ENCODE measurements at regions not wholly inside any gene's neighbourhood (a gene's known extent, or its start where the extent isn't known, plus 50 kb on each side); places are given as distances from the start of the nearest gene placed in this dataset.

DNA sequence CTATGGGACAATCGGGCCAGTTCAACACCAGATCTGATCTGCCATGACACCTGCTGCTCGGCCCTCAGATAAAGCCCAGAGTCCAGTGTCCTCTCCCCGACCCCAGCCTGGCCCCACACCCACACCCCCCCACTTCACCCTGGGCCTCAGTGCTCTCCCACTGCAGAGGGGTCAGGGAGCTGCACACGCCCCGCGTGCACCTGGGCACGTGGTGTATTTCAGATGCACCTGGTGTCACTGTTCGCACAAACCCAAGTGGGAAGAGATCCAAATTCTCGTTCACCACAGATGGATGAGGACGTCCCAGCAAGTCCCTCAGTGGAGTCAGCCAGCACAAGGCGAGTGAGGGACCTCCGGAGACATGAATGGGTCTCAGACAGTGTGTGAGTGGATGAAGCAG lies 161.3 kb downstream of the RTP5 start:
- Histone ChIP-seq H3K4me1 (ENCODE audit: control insufficient read depth in 1 of 2, insufficient read depth in 2 of 2, low read length in 2 of 2) (no peaks in the 10 kb centered on the region), H3K4me2 (ENCODE audit: low read length) (no peak overlapping the region), H4K20me1 (ENCODE audit: insufficient read depth) (no peaks in the 10 kb centered on the region), H3K4me3 (replicated peaks in 1 of 2; ENCODE audit: low read depth in 1 of 2, low read length in 2 of 2) (no peak overlapping the region), H2AFZ (ENCODE audit: low read depth, low read length, poor library complexity, severe bottlenecking) (no peak overlapping the region), H3K36me3 (ENCODE audit: control insufficient read depth in 1 of 2, insufficient read depth in 2 of 2, low read length in 2 of 2) (no peaks in the 10 kb centered on the region), H3K9ac (ENCODE audit: low read length) (no peak overlapping the region), H3K79me2 (ENCODE audit: insufficient read depth, low read length) (no peaks in the 10 kb centered on the region), H3K27me3 (ENCODE audit: insufficient read depth, low read length) (peaks cover 8% of the 10 kb centered on the region; the same call in 1 of the 2 replicates), H3K9me2 (ENCODE audit: insufficient read depth) (no peaks in the 10 kb centered on the region), H3K27ac (ENCODE audit: low read depth, low read length) (no peak overlapping the region), H3K9me3 (ENCODE audit: control insufficient read depth in 1 of 2, insufficient read depth in 1 of 2, low read depth in 1 of 2, low read length in 2 of 2) (no peaks in the 10 kb centered on the region)
- ChIA-PET CTCF (no interaction called here), POLR2A (no interaction called here), RAD21 (ENCODE audit: low non-redundant PET in 1 of 2, low total read pairs in 2 of 2, uncharacterized antibody in 2 of 2, unreplicated experiment in 2 of 2) (no interaction called here)
- TF ChIP-seq YY1 (IDR thresholded peaks at IDR 0.05; ENCODE audit: extremely low read depth, insufficient replicate concordance, low read depth, low read length), result no peak
- TF ChIP-seq, protein P1, sequence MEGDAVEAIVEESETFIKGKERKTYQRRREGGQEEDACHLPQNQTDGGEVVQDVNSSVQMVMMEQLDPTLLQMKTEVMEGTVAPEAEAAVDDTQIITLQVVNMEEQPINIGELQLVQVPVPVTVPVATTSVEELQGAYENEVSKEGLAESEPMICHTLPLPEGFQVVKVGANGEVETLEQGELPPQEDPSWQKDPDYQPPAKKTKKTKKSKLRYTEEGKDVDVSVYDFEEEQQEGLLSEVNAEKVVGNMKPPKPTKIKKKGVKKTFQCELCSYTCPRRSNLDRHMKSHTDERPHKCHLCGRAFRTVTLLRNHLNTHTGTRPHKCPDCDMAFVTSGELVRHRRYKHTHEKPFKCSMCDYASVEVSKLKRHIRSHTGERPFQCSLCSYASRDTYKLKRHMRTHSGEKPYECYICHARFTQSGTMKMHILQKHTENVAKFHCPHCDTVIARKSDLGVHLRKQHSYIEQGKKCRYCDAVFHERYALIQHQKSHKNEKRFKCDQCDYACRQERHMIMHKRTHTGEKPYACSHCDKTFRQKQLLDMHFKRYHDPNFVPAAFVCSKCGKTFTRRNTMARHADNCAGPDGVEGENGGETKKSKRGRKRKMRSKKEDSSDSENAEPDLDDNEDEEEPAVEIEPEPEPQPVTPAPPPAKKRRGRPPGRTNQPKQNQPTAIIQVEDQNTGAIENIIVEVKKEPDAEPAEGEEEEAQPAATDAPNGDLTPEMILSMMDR (IDR thresholded peaks at IDR 0.05 in 2 of 3, conservative IDR thresholded peaks at IDR 0.05 in 1 of 3; ENCODE audit: borderline replicate concordance in 1 of 3, insufficient read depth in 1 of 3, low read depth in 2 of 3, low read length in 2 of 3), result no peak
- TF ChIP-seq, protein P2, sequence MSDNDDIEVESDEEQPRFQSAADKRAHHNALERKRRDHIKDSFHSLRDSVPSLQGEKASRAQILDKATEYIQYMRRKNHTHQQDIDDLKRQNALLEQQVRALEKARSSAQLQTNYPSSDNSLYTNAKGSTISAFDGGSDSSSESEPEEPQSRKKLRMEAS (IDR thresholded peaks at IDR 0.05), result no peak
- no peak for TF ChIP-seq EGR1 (IDR thresholded peaks at IDR 0.05; ENCODE audit: low read depth)
- no peak for TF ChIP-seq JUND (IDR thresholded peaks at IDR 0.05)
- TF ChIP-seq SP1 (IDR thresholded peaks at IDR 0.05; ENCODE audit: low read depth), result no peak
- no peak for TF ChIP-seq CEBPB (IDR thresholded peaks at IDR 0.05; ENCODE audit: low read depth)
- TF ChIP-seq, protein P3, sequence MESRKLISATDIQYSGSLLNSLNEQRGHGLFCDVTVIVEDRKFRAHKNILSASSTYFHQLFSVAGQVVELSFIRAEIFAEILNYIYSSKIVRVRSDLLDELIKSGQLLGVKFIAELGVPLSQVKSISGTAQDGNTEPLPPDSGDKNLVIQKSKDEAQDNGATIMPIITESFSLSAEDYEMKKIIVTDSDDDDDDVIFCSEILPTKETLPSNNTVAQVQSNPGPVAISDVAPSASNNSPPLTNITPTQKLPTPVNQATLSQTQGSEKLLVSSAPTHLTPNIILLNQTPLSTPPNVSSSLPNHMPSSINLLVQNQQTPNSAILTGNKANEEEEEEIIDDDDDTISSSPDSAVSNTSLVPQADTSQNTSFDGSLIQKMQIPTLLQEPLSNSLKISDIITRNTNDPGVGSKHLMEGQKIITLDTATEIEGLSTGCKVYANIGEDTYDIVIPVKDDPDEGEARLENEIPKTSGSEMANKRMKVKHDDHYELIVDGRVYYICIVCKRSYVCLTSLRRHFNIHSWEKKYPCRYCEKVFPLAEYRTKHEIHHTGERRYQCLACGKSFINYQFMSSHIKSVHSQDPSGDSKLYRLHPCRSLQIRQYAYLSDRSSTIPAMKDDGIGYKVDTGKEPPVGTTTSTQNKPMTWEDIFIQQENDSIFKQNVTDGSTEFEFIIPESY (IDR thresholded peaks at IDR 0.05; ENCODE audit: extremely low read depth, insufficient replicate concordance, low read length), result no peak
- TF ChIP-seq TCF7L2 (IDR thresholded peaks at IDR 0.05; ENCODE audit: borderline replicate concordance, extremely low read depth, insufficient read depth, insufficient read length), result no peak
- no peak for TF ChIP-seq ELF1 (IDR thresholded peaks at IDR 0.05; ENCODE audit: borderline replicate concordance, low read depth)
- TF ChIP-seq ZFX (IDR thresholded peaks at IDR 0.05), result no peak
- no peak for TF ChIP-seq POLR2AphosphoS5 (IDR thresholded peaks at IDR 0.05; ENCODE audit: low read depth, low read length)
- TF ChIP-seq RAD21 (IDR thresholded peaks at IDR 0.05; ENCODE audit: low read depth), result no peak
- TF ChIP-seq, protein P4, sequence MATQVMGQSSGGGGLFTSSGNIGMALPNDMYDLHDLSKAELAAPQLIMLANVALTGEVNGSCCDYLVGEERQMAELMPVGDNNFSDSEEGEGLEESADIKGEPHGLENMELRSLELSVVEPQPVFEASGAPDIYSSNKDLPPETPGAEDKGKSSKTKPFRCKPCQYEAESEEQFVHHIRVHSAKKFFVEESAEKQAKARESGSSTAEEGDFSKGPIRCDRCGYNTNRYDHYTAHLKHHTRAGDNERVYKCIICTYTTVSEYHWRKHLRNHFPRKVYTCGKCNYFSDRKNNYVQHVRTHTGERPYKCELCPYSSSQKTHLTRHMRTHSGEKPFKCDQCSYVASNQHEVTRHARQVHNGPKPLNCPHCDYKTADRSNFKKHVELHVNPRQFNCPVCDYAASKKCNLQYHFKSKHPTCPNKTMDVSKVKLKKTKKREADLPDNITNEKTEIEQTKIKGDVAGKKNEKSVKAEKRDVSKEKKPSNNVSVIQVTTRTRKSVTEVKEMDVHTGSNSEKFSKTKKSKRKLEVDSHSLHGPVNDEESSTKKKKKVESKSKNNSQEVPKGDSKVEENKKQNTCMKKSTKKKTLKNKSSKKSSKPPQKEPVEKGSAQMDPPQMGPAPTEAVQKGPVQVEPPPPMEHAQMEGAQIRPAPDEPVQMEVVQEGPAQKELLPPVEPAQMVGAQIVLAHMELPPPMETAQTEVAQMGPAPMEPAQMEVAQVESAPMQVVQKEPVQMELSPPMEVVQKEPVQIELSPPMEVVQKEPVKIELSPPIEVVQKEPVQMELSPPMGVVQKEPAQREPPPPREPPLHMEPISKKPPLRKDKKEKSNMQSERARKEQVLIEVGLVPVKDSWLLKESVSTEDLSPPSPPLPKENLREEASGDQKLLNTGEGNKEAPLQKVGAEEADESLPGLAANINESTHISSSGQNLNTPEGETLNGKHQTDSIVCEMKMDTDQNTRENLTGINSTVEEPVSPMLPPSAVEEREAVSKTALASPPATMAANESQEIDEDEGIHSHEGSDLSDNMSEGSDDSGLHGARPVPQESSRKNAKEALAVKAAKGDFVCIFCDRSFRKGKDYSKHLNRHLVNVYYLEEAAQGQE (IDR thresholded peaks at IDR 0.05; ENCODE audit: low read depth), result no peak
- no peak for TF ChIP-seq SRF (IDR thresholded peaks at IDR 0.05; ENCODE audit: low read depth)
- intact Hi-C loops (cut with micrococcal nuclease), result no loop called here
- ATAC-seq (no peak), DNase-seq (ENCODE audit: low read depth, low spot score) (no peak)
- no TSS peak for BruUV-seq (replicated peaks)
